A673 (cell line): ENCODE measurements at regions not wholly inside any gene's neighbourhood (a gene's known extent, or its start where the extent isn't known, plus 50 kb on each side); places are given as distances from the start of the nearest gene placed in this dataset.
"Not testable (repeated sequence)": the region's sequence is repeated elsewhere in the genome, so short reads cannot be mapped to it uniquely, and the experiment has no call there.

Experiments
- BruUV-seq: library from RNA; stranded (reverse); fragments of 400-500 nt; replicated peaks from 2 replicates; lab custom pipeline; 2021; lab: Mats Ljungman, UMichigan
- CTCF ChIA-PET: fragments of 300-600 bp; sonication (Branson Sonifier 250); formaldehyde crosslinking; loops from one replicate; lab custom pipeline; 2022; ENCODE audit warnings: antibody characterized with exemption; lab: Charles Lee
- POLR2A ChIA-PET: fragments of 300-600 bp; sonication (Branson Sonifier 250); formaldehyde crosslinking; loops from one replicate; lab custom pipeline; 2022; ENCODE audit warnings: antibody characterized with exemption; ENCODE audit not compliant: low non-redundant PET; lab: Charles Lee
- DNase-seq: peaks from one replicate; pipeline ENCODE4 v3.0.0-alpha.2; 2015; ENCODE audit warnings: low spot score
- H3K27ac ChIP-seq: fragments of 200-600 bp; sonication (generic); 2 replicates; pipeline ENCODE4 v1.5.1; 2016; ENCODE audit warnings: mixed run types, low read depth, mild to moderate bottlenecking, mixed read lengths, antibody characterized with exemption, low read length; ENCODE audit not compliant: poor library complexity, severe bottlenecking
- H3K27me3 ChIP-seq: fragments of 200-600 bp; sonication (generic); replicated peaks from 2 replicates; pipeline ENCODE4 v1.6.1; 2017; ENCODE audit warnings: mixed run types, low read depth, mild to moderate bottlenecking, mixed read lengths, antibody characterized with exemption, low read length; ENCODE audit not compliant: insufficient read depth, poor library complexity
- H3K36me3 ChIP-seq: fragments of 200-600 bp; sonication (generic); 2 replicates; pipeline ENCODE4 v1.6.1; 2016; ENCODE audit warnings: mixed run types, mild to moderate bottlenecking, mixed read lengths, antibody characterized with exemption, low read length; ENCODE audit not compliant: insufficient read depth, poor library complexity, severe bottlenecking
- H3K4me1 ChIP-seq: fragments of 200-600 bp; sonication (generic); 2 replicates; pipeline ENCODE4 v1.6.1; 2017; ENCODE audit warnings: mixed run types, mild to moderate bottlenecking, mixed read lengths, antibody characterized with exemption, low read length; ENCODE audit not compliant: insufficient read depth, poor library complexity, severe bottlenecking
- H3K4me3 ChIP-seq: fragments of 200-600 bp; sonication (generic); 2 replicates; pipeline ENCODE4 v1.5.1; 2016; ENCODE audit warnings: low read depth, mixed run types, mild to moderate bottlenecking, mixed read lengths, low read length; ENCODE audit not compliant: poor library complexity, severe bottlenecking
- H3K9me3 ChIP-seq: fragments of 200-600 bp; sonication (generic); 2 replicates; pipeline ENCODE4 v1.6.1; 2016; ENCODE audit warnings: mixed run types, low read depth, mild to moderate bottlenecking, mixed read lengths, antibody characterized with exemption, low read length; ENCODE audit not compliant: poor library complexity, severe bottlenecking
- CTCF ChIP-seq: fragments of 300-800, 200-600 bp; sonication (generic); conservative IDR thresholded peaks from 2 replicates; pipeline ENCODE4 v1.5.1; 2017; ENCODE audit warnings: low read depth, mild to moderate bottlenecking, antibody characterized with exemption, low read length, moderate library complexity, mixed read lengths
- EZH2 ChIP-seq: fragments of 200-600 bp; sonication (generic); IDR thresholded peaks from 2 replicates; pipeline ENCODE4 v1.6.1; 2017; ENCODE audit warnings: borderline replicate concordance, low read depth, mild to moderate bottlenecking, mixed read lengths, antibody characterized with exemption, low read length; ENCODE audit not compliant: poor library complexity, severe bottlenecking
- intact Hi-C: fragments of 100-400 bp; cut with micrococcal nuclease; formaldehyde crosslinking; loops from one replicate; pipeline ENCODE4 v1.10.0; 2022; ENCODE audit not compliant: unreplicated experiment

- TF ChIP-seq CTCF (no peak), EZH2 (no peak)
- ChIA-PET CTCF (no interaction called here), POLR2A (no interaction called here)
- Histone ChIP-seq H3K4me1 (peaks cover 31% of the 10 kb centered on the region), H3K27ac (no peak overlapping the region), H3K36me3 (no peaks in the 10 kb centered on the region), H3K9me3 (no peaks in the 10 kb centered on the region), H3K27me3 (no peaks in the 10 kb centered on the region), H3K4me3 (no peak overlapping the region)
- no TSS peak for BruUV-seq
- intact Hi-C loops: no loop called here
- DNase-seq: no peak
Observed at GRCh38 chr20:19840111-19840710, 82.2 kb downstream of the RIN2 start.

- Histone ChIP-seq H3K4me1 (peaks cover 17% of the 10 kb centered on the region), H3K4me3 (no peak overlapping the region), H3K36me3 (no peaks in the 10 kb centered on the region), H3K9me3 (no peaks in the 10 kb centered on the region), H3K27me3 (no peaks in the 10 kb centered on the region), H3K27ac (no peak overlapping the region)
- no TSS peak for BruUV-seq
- no peak for DNase-seq
- TF ChIP-seq CTCF: no peak
- TF ChIP-seq EZH2: no peak
- intact Hi-C loops: no loop called here
- ChIA-PET CTCF (no interaction called here), POLR2A (no interaction called here)
Observed at GRCh38 chr20:19841740-19842139, 83.7 kb downstream of the RIN2 start.

- DNase-seq, BruUV-seq, H3K4me3 ChIP-seq, POLR2A ChIA-PET, intact Hi-C loops, H3K4me1 ChIP-seq, H3K27me3 ChIP-seq, H3K9me3 ChIP-seq, CTCF ChIA-PET, H3K36me3 ChIP-seq, H3K27ac ChIP-seq: not testable (repeated sequence)
Observed at GRCh38 chr20:19844850-19845249, 86.8 kb downstream of the RIN2 start.

- CTCF ChIA-PET: no interaction called here
- Histone ChIP-seq H3K36me3 (no peaks in the 10 kb centered on the region), H3K4me3 (no peak overlapping the region), H3K27ac (no peak overlapping the region), H3K27me3 (no peaks in the 10 kb centered on the region), H3K9me3 (no peaks in the 10 kb centered on the region), H3K4me1 (peaks cover 10% of the 10 kb centered on the region)
- no TSS peak for BruUV-seq
- DNase-seq: no peak
- intact Hi-C loops: no loop called here
- POLR2A ChIA-PET: no interaction called here
- TF ChIP-seq EZH2 (no peak), CTCF (no peak)
Observed at GRCh38 chr20:19847383-19847782, 89.3 kb downstream of the RIN2 start.
